HUES48 (cell line): ENCODE measurements at regions not wholly inside any gene's neighbourhood (a gene's known extent, or its start where the extent isn't known, plus 50 kb on each side); places are given as distances from the start of the nearest gene placed in this dataset.
"Not testable (repeated sequence)": the region's sequence is repeated elsewhere in the genome, so short reads cannot be mapped to it uniquely, and the experiment has no call there.

Experiments used
- H3K27ac ChIP-seq: one replicate; pipeline ENCODE4 v1.7.0; 2013; ENCODE audit warnings: low read depth, low read length, inconsistent platforms
- H3K27me3 ChIP-seq: 2 replicates; pipeline ENCODE4 v1.6.1; 2013; ENCODE audit warnings: mild to moderate bottlenecking, low read length; ENCODE audit not compliant: control insufficient read depth, insufficient read depth
- H3K36me3 ChIP-seq: 2 replicates; pipeline ENCODE4 v1.6.1; 2013; ENCODE audit warnings: low read length; ENCODE audit not compliant: control insufficient read depth, insufficient read depth
- H3K4me1 ChIP-seq: 2 replicates; pipeline ENCODE4 v1.6.1; 2013; ENCODE audit warnings: mild to moderate bottlenecking, low read length; ENCODE audit not compliant: control insufficient read depth, insufficient read depth
- H3K4me3 ChIP-seq: 2 replicates; pipeline ENCODE4 v1.5.1; 2013; ENCODE audit warnings: mild to moderate bottlenecking, low read depth, low read length
- H3K9ac ChIP-seq: 2 replicates; pipeline ENCODE4 v1.6.1; 2013; ENCODE audit warnings: mild to moderate bottlenecking, low read depth, low read length, moderate library complexity
- H3K9me3 ChIP-seq: 2 replicates; pipeline ENCODE4 v1.6.1; 2013; ENCODE audit warnings: low read length; ENCODE audit not compliant: control insufficient read depth, insufficient read depth

GRCh38 chr21:15442743-15443469, 286.9 kb upstream of the USP25 start:
- Histone ChIP-seq H3K27ac (no peak overlapping the region), H3K4me3 (no peak overlapping the region), H3K9me3 (peaks cover 8% of the 10 kb centered on the region), H3K9ac (no peak overlapping the region), H3K36me3 (no peaks in the 10 kb centered on the region), H3K27me3 (no peaks in the 10 kb centered on the region), H3K4me1 (peaks cover 50% of the 10 kb centered on the region)

- no peak overlapping the region for H3K27ac ChIP-seq
- H3K9me3 ChIP-seq: peaks cover 15% of the 10 kb centered on the region
- H3K36me3 ChIP-seq: no peaks in the 10 kb centered on the region
- no peak overlapping the region for H3K9ac ChIP-seq
- no peaks in the 10 kb centered on the region for H3K27me3 ChIP-seq
- no peak overlapping the region for H3K4me3 ChIP-seq
- peaks cover 44% of the 10 kb centered on the region for H3K4me1 ChIP-seq
Observed at GRCh38 chr21:15443740-15444117, 286.1 kb upstream of the USP25 start.

GRCh38 chr21:15444118-15444960, 285.4 kb upstream of the USP25 start:
- Histone ChIP-seq H3K4me1 (peaks cover 44% of the 10 kb centered on the region), H3K4me3 (no peak overlapping the region), H3K9me3 (peaks cover 16% of the 10 kb centered on the region), H3K27me3 (no peaks in the 10 kb centered on the region), H3K27ac (peak overlapping the region; percentile 57), H3K36me3 (no peaks in the 10 kb centered on the region), H3K9ac (no peak overlapping the region)

GRCh38 chr21:15445327-15445726, 284.5 kb upstream of the USP25 start:
- H3K9ac ChIP-seq: no peak overlapping the region
- H3K9me3 ChIP-seq: peaks cover 16% of the 10 kb centered on the region
- no peaks in the 10 kb centered on the region for H3K27me3 ChIP-seq
- no peak overlapping the region for H3K4me3 ChIP-seq
- peak overlapping the region; percentile 9 for H3K27ac ChIP-seq
- H3K4me1 ChIP-seq: peaks cover 44% of the 10 kb centered on the region
- no peaks in the 10 kb centered on the region for H3K36me3 ChIP-seq

- H3K27ac ChIP-seq: no peak overlapping the region
- H3K9me3 ChIP-seq: peaks cover 16% of the 10 kb centered on the region
- no peaks in the 10 kb centered on the region for H3K36me3 ChIP-seq
- H3K4me3 ChIP-seq: no peak overlapping the region
- H3K27me3 ChIP-seq: no peaks in the 10 kb centered on the region
- no peak overlapping the region for H3K9ac ChIP-seq
- peaks cover 39% of the 10 kb centered on the region for H3K4me1 ChIP-seq
Observed at GRCh38 chr21:15446223-15446622, 283.6 kb upstream of the USP25 start.

- Histone ChIP-seq H3K27me3 (no peaks in the 10 kb centered on the region), H3K27ac (no peak overlapping the region), H3K4me1 (peaks cover 20% of the 10 kb centered on the region), H3K36me3 (no peaks in the 10 kb centered on the region), H3K4me3 (no peak overlapping the region), H3K9ac (no peak overlapping the region), H3K9me3 (peaks cover 16% of the 10 kb centered on the region)
Observed at GRCh38 chr21:15449556-15449955, 280.2 kb upstream of the USP25 start.

GRCh38 chr21:15453261-15453660, 276.5 kb upstream of the USP25 start:
- Histone ChIP-seq H3K9ac (no peak overlapping the region), H3K4me1 (no peaks in the 10 kb centered on the region; the same call in 1 of the 2 replicates), H3K4me3 (no peak overlapping the region), H3K9me3 (peaks cover 5% of the 10 kb centered on the region), H3K36me3 (no peaks in the 10 kb centered on the region), H3K27me3 (no peaks in the 10 kb centered on the region), H3K27ac (no peak overlapping the region)

- not testable (repeated sequence) for H3K27me3 ChIP-seq, H3K9me3 ChIP-seq, H3K27ac ChIP-seq, H3K36me3 ChIP-seq, H3K4me3 ChIP-seq, H3K9ac ChIP-seq, H3K4me1 ChIP-seq
Observed at GRCh38 chr21:15453785-15454184, 276.0 kb upstream of the USP25 start.

- H3K9me3 ChIP-seq, H3K36me3 ChIP-seq, H3K27ac ChIP-seq, H3K9ac ChIP-seq, H3K4me3 ChIP-seq, H3K27me3 ChIP-seq, H3K4me1 ChIP-seq: not testable (repeated sequence)
Observed at GRCh38 chr21:15454931-15455330, 274.9 kb upstream of the USP25 start.

GRCh38 chr21:15455819-15456462, 273.8 kb upstream of the USP25 start:
- H3K36me3 ChIP-seq: no peaks in the 10 kb centered on the region
- H3K27ac ChIP-seq: no peak overlapping the region
- H3K4me1 ChIP-seq: no peaks in the 10 kb centered on the region; the same call in 1 of the 2 replicates
- H3K9me3 ChIP-seq: no peaks in the 10 kb centered on the region
- no peaks in the 10 kb centered on the region for H3K27me3 ChIP-seq
- no peak overlapping the region for H3K9ac ChIP-seq
- no peak overlapping the region for H3K4me3 ChIP-seq

- no peaks in the 10 kb centered on the region for H3K27me3 ChIP-seq
- H3K4me1 ChIP-seq: no peaks in the 10 kb centered on the region; the same call in 1 of the 2 replicates
- no peaks in the 10 kb centered on the region for H3K36me3 ChIP-seq
- H3K27ac ChIP-seq: no peak overlapping the region
- no peaks in the 10 kb centered on the region for H3K9me3 ChIP-seq
- H3K4me3 ChIP-seq: no peak overlapping the region
- H3K9ac ChIP-seq: no peak overlapping the region
Observed at GRCh38 chr21:15457965-15458364, 271.8 kb upstream of the USP25 start.
